ENCODE measurements at regions not wholly inside any gene's neighbourhood (a gene's known extent, or its start where the extent isn't known, plus 50 kb on each side); places are given as distances from the start of the nearest gene placed in this dataset.
"Not testable (repeated sequence)": the region's sequence is repeated elsewhere in the genome, so short reads cannot be mapped to it uniquely, and the experiment has no call there.

GRCh38 chr12:78575208-78575607, 289.4 kb upstream of the SYT1 start:
- peaks cover 0 to 30% (median 9%) of the 10 kb centered on the region in 8 donors for H3K9me3 Mint-ChIP-seq
- CTCF ChIA-PET (ENCODE audit: partially characterized antibody); POLR2A ChIA-PET (ENCODE audit: partially characterized antibody); DNase-seq; H3K27me3 ChIP-seq (ENCODE audit: insufficient read depth, low read length); intact Hi-C loops (cut with micrococcal nuclease); H3K27ac Mint-ChIP-seq; H3K27me3 Mint-ChIP-seq; H3K4me1 Mint-ChIP-seq; H3K27ac ChIP-seq (ENCODE audit: low read depth, low read length); H3K4me3 Mint-ChIP-seq; H3K36me3 Mint-ChIP-seq; H3K4me3 ChIP-seq (ENCODE audit: low read length in 2 of 2); H3K9me3 ChIP-seq (ENCODE audit: control insufficient read depth in 1 of 2, low read length in 2 of 2); H3K4me1 ChIP-seq (ENCODE audit: insufficient read depth, low read length); H3K36me3 ChIP-seq (ENCODE audit: insufficient read depth, low read length): not testable (repeated sequence)

- H3K36me3 ChIP-seq (ENCODE audit: insufficient read depth, low read length) = no peaks in the 10 kb centered on the region
- no peaks in the 10 kb centered on the region for H3K4me1 ChIP-seq (ENCODE audit: insufficient read depth, low read length)
- H3K4me3 ChIP-seq (ENCODE audit: low read length in 2 of 2) = no peak overlapping the region
- CTCF ChIA-PET (ENCODE audit: partially characterized antibody) = no interaction called here
- no peaks in the 10 kb centered on the region for H3K9me3 ChIP-seq (ENCODE audit: control insufficient read depth in 1 of 2, low read length in 2 of 2)
- H3K9me3 Mint-ChIP-seq = peaks cover 4 to 28% (median 14%) of the 10 kb centered on the region in 8 donors
- intact Hi-C loops (cut with micrococcal nuclease) = no loop called here
- no peaks in the 10 kb centered on the region for H3K27me3 Mint-ChIP-seq
- POLR2A ChIA-PET (ENCODE audit: partially characterized antibody) = no interaction called here
- H3K27me3 ChIP-seq (ENCODE audit: insufficient read depth, low read length) = no peaks in the 10 kb centered on the region
- no peaks in the 10 kb centered on the region for H3K4me1 Mint-ChIP-seq
- no peak for DNase-seq
- H3K27ac ChIP-seq (ENCODE audit: low read depth, low read length) = no peak overlapping the region
- H3K4me3 Mint-ChIP-seq = no peak overlapping the region
- no peaks in the 10 kb centered on the region for H3K36me3 Mint-ChIP-seq
- H3K27ac Mint-ChIP-seq = no peak overlapping the region
Observed at GRCh38 chr12:78579846-78580245, 284.7 kb upstream of the SYT1 start.

- H3K27me3 ChIP-seq (ENCODE audit: insufficient read depth, low read length) = no peaks in the 10 kb centered on the region
- no peaks in the 10 kb centered on the region for H3K4me1 ChIP-seq (ENCODE audit: insufficient read depth, low read length)
- Mint-ChIP-seq H3K27ac (no peak overlapping the region), H3K36me3 (no peaks in the 10 kb centered on the region), H3K4me3 (no peak overlapping the region), H3K4me1 (no peaks in the 10 kb centered on the region), H3K9me3 (peaks cover 4 to 32% (median 16%) of the 10 kb centered on the region in 8 donors), H3K27me3 (no peaks in the 10 kb centered on the region)
- H3K9me3 ChIP-seq (ENCODE audit: control insufficient read depth in 1 of 2, low read length in 2 of 2) = no peaks in the 10 kb centered on the region
- no peaks in the 10 kb centered on the region for H3K36me3 ChIP-seq (ENCODE audit: insufficient read depth, low read length)
- H3K27ac ChIP-seq (ENCODE audit: low read depth, low read length) = no peak overlapping the region
- no peak overlapping the region for H3K4me3 ChIP-seq (ENCODE audit: low read length in 2 of 2)
- ChIA-PET POLR2A (ENCODE audit: partially characterized antibody) (no interaction called here), CTCF (ENCODE audit: partially characterized antibody) (no interaction called here)
- no peak for DNase-seq
- intact Hi-C loops (cut with micrococcal nuclease) = no loop called here
Observed at GRCh38 chr12:78580296-78580695, 284.3 kb upstream of the SYT1 start.

GRCh38 chr12:78584695-78585094, 279.9 kb upstream of the SYT1 start:
- Mint-ChIP-seq H3K4me3 (no peak overlapping the region), H3K27ac (no peak overlapping the region), H3K36me3 (no peaks in the 10 kb centered on the region), H3K4me1 (no peaks in the 10 kb centered on the region), H3K27me3 (no peaks in the 10 kb centered on the region), H3K9me3 (peaks cover 2 to 43% (median 24%) of the 10 kb centered on the region in 8 donors)
- no peak for DNase-seq
- H3K9me3 ChIP-seq (ENCODE audit: control insufficient read depth in 1 of 2, low read length in 2 of 2) = no peaks in the 10 kb centered on the region
- ChIA-PET CTCF (ENCODE audit: partially characterized antibody) (no interaction called here), POLR2A (ENCODE audit: partially characterized antibody) (no interaction called here)
- intact Hi-C loops (cut with micrococcal nuclease) = no loop called here
- H3K27ac ChIP-seq (ENCODE audit: low read depth, low read length) = no peak overlapping the region
- H3K4me3 ChIP-seq (ENCODE audit: low read length in 2 of 2) = no peak overlapping the region
- H3K4me1 ChIP-seq (ENCODE audit: insufficient read depth, low read length) = no peaks in the 10 kb centered on the region
- H3K36me3 ChIP-seq (ENCODE audit: insufficient read depth, low read length) = no peaks in the 10 kb centered on the region
- H3K27me3 ChIP-seq (ENCODE audit: insufficient read depth, low read length) = no peaks in the 10 kb centered on the region

GRCh38 chr12:78585132-78585531, 279.4 kb upstream of the SYT1 start:
- Histone ChIP-seq H3K27ac (ENCODE audit: low read depth, low read length) (no peak overlapping the region), H3K4me1 (ENCODE audit: insufficient read depth, low read length) (no peaks in the 10 kb centered on the region), H3K4me3 (ENCODE audit: low read length in 2 of 2) (no peak overlapping the region), H3K27me3 (ENCODE audit: insufficient read depth, low read length) (no peaks in the 10 kb centered on the region), H3K9me3 (ENCODE audit: control insufficient read depth in 1 of 2, low read length in 2 of 2) (no peaks in the 10 kb centered on the region), H3K36me3 (ENCODE audit: insufficient read depth, low read length) (no peaks in the 10 kb centered on the region)
- Mint-ChIP-seq H3K4me1 (no peaks in the 10 kb centered on the region), H3K36me3 (no peaks in the 10 kb centered on the region), H3K27me3 (no peaks in the 10 kb centered on the region), H3K9me3 (peaks cover 2 to 43% (median 24%) of the 10 kb centered on the region in 8 donors), H3K4me3 (no peak overlapping the region), H3K27ac (no peak overlapping the region)
- ChIA-PET POLR2A (ENCODE audit: partially characterized antibody) (no interaction called here), CTCF (ENCODE audit: partially characterized antibody) (no interaction called here)
- no peak for DNase-seq
- intact Hi-C loops (cut with micrococcal nuclease) = no loop called here

GRCh38 chr12:78586790-78587189, 277.8 kb upstream of the SYT1 start:
- intact Hi-C loops (cut with micrococcal nuclease) = no loop called here
- Mint-ChIP-seq H3K27ac (no peak overlapping the region), H3K36me3 (no peaks in the 10 kb centered on the region), H3K4me3 (no peak overlapping the region), H3K27me3 (no peaks in the 10 kb centered on the region), H3K4me1 (no peaks in the 10 kb centered on the region), H3K9me3 (peaks cover 2 to 37% (median 22%) of the 10 kb centered on the region in 8 donors)
- Histone ChIP-seq H3K9me3 (ENCODE audit: control insufficient read depth in 1 of 2, low read length in 2 of 2) (no peaks in the 10 kb centered on the region), H3K4me3 (ENCODE audit: low read length in 2 of 2) (no peak overlapping the region), H3K27me3 (ENCODE audit: insufficient read depth, low read length) (no peaks in the 10 kb centered on the region), H3K27ac (ENCODE audit: low read depth, low read length) (no peak overlapping the region), H3K4me1 (ENCODE audit: insufficient read depth, low read length) (no peaks in the 10 kb centered on the region), H3K36me3 (ENCODE audit: insufficient read depth, low read length) (no peaks in the 10 kb centered on the region)
- ChIA-PET POLR2A (ENCODE audit: partially characterized antibody) (no interaction called here), CTCF (ENCODE audit: partially characterized antibody) (no interaction called here)
- no peak for DNase-seq

- Histone ChIP-seq H3K27me3 (ENCODE audit: insufficient read depth, low read length) (no peaks in the 10 kb centered on the region), H3K4me1 (ENCODE audit: insufficient read depth, low read length) (no peaks in the 10 kb centered on the region), H3K27ac (ENCODE audit: low read depth, low read length) (no peak overlapping the region), H3K36me3 (ENCODE audit: insufficient read depth, low read length) (no peaks in the 10 kb centered on the region), H3K4me3 (ENCODE audit: low read length in 2 of 2) (no peak overlapping the region), H3K9me3 (ENCODE audit: control insufficient read depth in 1 of 2, low read length in 2 of 2) (no peaks in the 10 kb centered on the region)
- ChIA-PET CTCF (ENCODE audit: partially characterized antibody) (no interaction called here), POLR2A (ENCODE audit: partially characterized antibody) (no interaction called here)
- Mint-ChIP-seq H3K27me3 (no peaks in the 10 kb centered on the region), H3K9me3 (peaks cover 0 to 24% (median 11%) of the 10 kb centered on the region in 8 donors), H3K4me3 (no peak overlapping the region), H3K36me3 (no peaks in the 10 kb centered on the region), H3K27ac (no peak overlapping the region), H3K4me1 (no peaks in the 10 kb centered on the region)
- intact Hi-C loops (cut with micrococcal nuclease) = no loop called here
- DNase-seq = no peak
Observed at GRCh38 chr12:78599366-78599765, 265.2 kb upstream of the SYT1 start.

GRCh38 chr12:78600541-78600940, 264.0 kb upstream of the SYT1 start:
- Mint-ChIP-seq H3K27ac (no peak overlapping the region), H3K36me3 (no peaks in the 10 kb centered on the region), H3K9me3 (peaks cover 0 to 24% (median 11%) of the 10 kb centered on the region in 8 donors), H3K4me1 (no peaks in the 10 kb centered on the region), H3K27me3 (no peaks in the 10 kb centered on the region), H3K4me3 (no peak overlapping the region)
- Histone ChIP-seq H3K9me3 (ENCODE audit: control insufficient read depth in 1 of 2, low read length in 2 of 2) (peaks cover 0 to 6% of the 10 kb centered on the region in 2 donors), H3K27ac (ENCODE audit: low read depth, low read length) (no peak overlapping the region), H3K4me3 (ENCODE audit: low read length in 2 of 2) (no peak overlapping the region), H3K36me3 (ENCODE audit: insufficient read depth, low read length) (no peaks in the 10 kb centered on the region), H3K27me3 (ENCODE audit: insufficient read depth, low read length) (no peaks in the 10 kb centered on the region), H3K4me1 (ENCODE audit: insufficient read depth, low read length) (no peaks in the 10 kb centered on the region)
- intact Hi-C loops (cut with micrococcal nuclease) = no loop called here
- POLR2A ChIA-PET (ENCODE audit: partially characterized antibody) = no interaction called here
- CTCF ChIA-PET (ENCODE audit: partially characterized antibody) = no interaction called here
- no peak for DNase-seq
